B cell (primary cell): ENCODE measurements at regions not wholly inside any gene's neighbourhood (a gene's known extent, or its start where the extent isn't known, plus 50 kb on each side); places are given as distances from the start of the nearest gene placed in this dataset.

ENCODE experiments used
- ATAC-seq: fragments of 200-7000 bp; cut with Tn5 transposase; one replicate; pipeline ENCODE4 v1.10.0; 2021; ENCODE audit warnings: low read depth, mild to moderate bottlenecking, moderate number of reproducible peaks, moderate library complexity
- CTCF ChIA-PET: fragments of 350-600 bp; sonication (Branson Sonifier 250); formaldehyde crosslinking; loops from one replicate; lab custom pipeline; 2021; ENCODE audit warnings: antibody characterized with exemption, inconsistent platforms; lab: Charles Lee
- POLR2A ChIA-PET: fragments of 350-600 bp; sonication (Branson Sonifier 250); formaldehyde crosslinking; loops from one replicate; lab custom pipeline; 2021; ENCODE audit warnings: antibody characterized with exemption; lab: Charles Lee
- DNase-seq: peaks from one replicate; pipeline ENCODE4 v3.0.0; 2013
- H2AFZ ChIP-seq: 2 replicates; pipeline ENCODE4 v1.6.1; 2012; ENCODE audit warnings: mild to moderate bottlenecking, low read depth, low read length; ENCODE audit not compliant: insufficient read depth, poor library complexity, severe bottlenecking
- H3K27ac ChIP-seq, 2 donors: 1 replicate in 1 of 2; 2 replicates in 1 of 2; pipeline ENCODE4 v1.5.1; 2012 to 2013; ENCODE audit warnings: low read length in 2 of 2, mild to moderate bottlenecking in 2 of 2, moderate library complexity in 1 of 2
- H3K27me3 ChIP-seq, 4 experiments: fragments of 200-600 bp in 1 of 4; sonication (generic) in 1 of 4; replicated peaks in 1 of 4; 1 replicate in 2 of 4; 2 replicates in 2 of 4; pipeline versions ENCODE4 v1.6.1 to v1.7.0; 2013 to 2016; ENCODE audit warnings: low read length in 3 of 4, mild to moderate bottlenecking in 2 of 4, mixed read lengths in 1 of 4, moderate library complexity in 1 of 4; ENCODE audit not compliant: insufficient read depth in 4 of 4, control insufficient read depth in 3 of 4; ENCODE audit errors: control extremely low read depth in 1 of 4
- H3K36me3 ChIP-seq, 2 experiments: replicated peaks in 1 of 2; 1 replicate in 1 of 2; 2 replicates in 1 of 2; pipeline versions ENCODE4 v1.6.1 to v1.7.1; 2013; ENCODE audit warnings: low read length in 1 of 2; ENCODE audit not compliant: insufficient read depth in 2 of 2, control insufficient read depth in 1 of 2; ENCODE audit errors: control extremely low read depth in 1 of 2, extremely low read depth in 1 of 2
- H3K4me1 ChIP-seq, 2 donors: fragments of 200-600 bp in 1 of 2; sonication (generic) in 1 of 2; 1 replicate in 1 of 2; 2 replicates in 1 of 2; pipeline versions ENCODE4 v1.5.1 to v1.6.1; 2013 to 2017; ENCODE audit warnings: low read length in 2 of 2; ENCODE audit not compliant: control insufficient read depth in 2 of 2, insufficient read depth in 2 of 2
- H3K4me2 ChIP-seq: replicated peaks from 2 replicates; pipeline ENCODE3; 2012; ENCODE audit warnings: mild to moderate bottlenecking, low read depth, low read length; ENCODE audit not compliant: poor library complexity, severe bottlenecking
- H3K4me3 ChIP-seq, 5 experiments: fragments of 200-600 bp in 1 of 5; sonication (generic) in 1 of 5; 1 replicate in 3 of 5; 2 replicates in 2 of 5; pipeline versions ENCODE4 v1.5.1 to v1.7.0; 2011 to 2016; ENCODE audit warnings: low read length in 4 of 5, mild to moderate bottlenecking in 4 of 5, low read depth in 2 of 5, control low read depth in 1 of 5, moderate library complexity in 1 of 5; ENCODE audit not compliant: insufficient read depth in 1 of 5; ENCODE audit errors: control extremely low read depth in 1 of 5, extremely low read depth in 1 of 5
- H3K79me2 ChIP-seq: fragments of 200-600 bp; sonication (generic); one replicate; pipeline ENCODE4 v1.6.0; 2016; ENCODE audit warnings: low read length; ENCODE audit not compliant: control insufficient read depth, insufficient read depth
- H3K9ac ChIP-seq: fragments of 200-600 bp; sonication (generic); 2 replicates; pipeline ENCODE4 v1.6.1; 2017; ENCODE audit warnings: mild to moderate bottlenecking, low read length, moderate library complexity
- H3K9me3 ChIP-seq, 3 donors: one replicate each; pipeline versions ENCODE4 v1.6.1 to v1.7.1; 2013; ENCODE audit warnings: low read length in 2 of 3; ENCODE audit not compliant: control insufficient read depth in 2 of 3, insufficient read depth in 1 of 3; ENCODE audit errors: control extremely low read depth in 1 of 3
- H4K20me1 ChIP-seq: 2 replicates; pipeline ENCODE4 v1.6.0; 2012; ENCODE audit warnings: mild to moderate bottlenecking, low read length; ENCODE audit not compliant: insufficient read depth, control insufficient read depth, poor library complexity, severe bottlenecking
- H3K27ac Mint-ChIP-seq: one replicate; pipeline ENCODE4 v1.8.0; 2021; ENCODE audit warnings: mixed read lengths
- H3K27me3 Mint-ChIP-seq: one replicate; pipeline ENCODE4 v1.8.0; 2021; ENCODE audit warnings: mixed read lengths
- H3K4me1 Mint-ChIP-seq: one replicate; pipeline ENCODE4 v1.8.0; 2021; ENCODE audit warnings: mixed read lengths
- H3K4me3 Mint-ChIP-seq: one replicate; pipeline ENCODE4 v1.8.0; 2021; ENCODE audit warnings: mixed read lengths
- H3K9me3 Mint-ChIP-seq: one replicate; pipeline ENCODE4 v1.8.0; 2022; ENCODE audit warnings: mixed read lengths; ENCODE audit not compliant: insufficient read depth
- EZH2 ChIP-seq: IDR thresholded peaks from 2 replicates; pipeline ENCODE4 v1.6.1; 2012; ENCODE audit warnings: borderline replicate concordance, low read depth, mild to moderate bottlenecking, moderate library complexity, low read length; ENCODE audit not compliant: insufficient read depth, poor library complexity, severe bottlenecking
- WGBS: methylation state at CpG from one replicate; pipeline ENCODE4 v1.1.5; 2013; ENCODE audit warnings: missing lambda C conversion rate; ENCODE audit not compliant: insufficient coverage; 5-methylcytosine and 5-hydroxymethylcytosine counted together
- intact Hi-C: fragments of 100-400 bp; cut with micrococcal nuclease; formaldehyde crosslinking; loops from one replicate; pipeline ENCODE4 v1.10.0; 2022
- TF ChIP-seq, protein P1 (sequence below): fragments of 200-600 bp; IDR thresholded peaks from one replicate; pipeline ENCODE4 v1.8.0; 2022; ENCODE audit warnings: antibody characterized with exemption, mild to moderate bottlenecking

DNA sequence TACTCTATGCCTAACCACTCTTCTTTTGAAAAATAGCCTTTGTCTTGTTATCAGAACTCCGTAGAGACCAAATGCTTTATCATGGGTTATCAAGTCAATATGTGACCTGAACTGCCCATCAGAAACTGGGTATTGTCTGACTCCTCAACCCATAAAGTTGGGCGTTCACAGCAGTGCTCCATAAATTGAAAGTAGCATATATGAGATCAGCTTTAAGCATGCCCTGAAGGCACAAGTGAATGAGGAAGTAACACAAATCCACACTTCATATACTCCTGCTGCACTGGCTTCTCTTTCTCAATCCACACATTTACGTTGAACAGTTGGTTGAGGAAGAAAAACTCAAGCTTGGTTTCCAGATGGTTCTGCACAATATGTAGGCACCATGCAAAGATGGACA lies 1106.0 kb downstream of the STIM2 start:
- intact Hi-C loops: no loop called here
- H3K27ac Mint-ChIP-seq: no peak overlapping the region
- H2AFZ ChIP-seq: no peak overlapping the region
- WGBS: 83% methylated on average over 2 of the region's 3 CpGs
- H3K4me3 ChIP-seq: no peak overlapping the region
- H3K9me3 ChIP-seq: no peaks in the 10 kb centered on the region
- no peaks in the 10 kb centered on the region for H3K36me3 ChIP-seq
- H3K79me2 ChIP-seq: no peaks in the 10 kb centered on the region
- no peak for DNase-seq
- no peak overlapping the region for H3K4me3 Mint-ChIP-seq
- ChIA-PET POLR2A (no interaction called here), CTCF (no interaction called here)
- H3K27me3 ChIP-seq: no peaks in the 10 kb centered on the region
- TF ChIP-seq EZH2: no peak
- TF ChIP-seq, protein P1, sequence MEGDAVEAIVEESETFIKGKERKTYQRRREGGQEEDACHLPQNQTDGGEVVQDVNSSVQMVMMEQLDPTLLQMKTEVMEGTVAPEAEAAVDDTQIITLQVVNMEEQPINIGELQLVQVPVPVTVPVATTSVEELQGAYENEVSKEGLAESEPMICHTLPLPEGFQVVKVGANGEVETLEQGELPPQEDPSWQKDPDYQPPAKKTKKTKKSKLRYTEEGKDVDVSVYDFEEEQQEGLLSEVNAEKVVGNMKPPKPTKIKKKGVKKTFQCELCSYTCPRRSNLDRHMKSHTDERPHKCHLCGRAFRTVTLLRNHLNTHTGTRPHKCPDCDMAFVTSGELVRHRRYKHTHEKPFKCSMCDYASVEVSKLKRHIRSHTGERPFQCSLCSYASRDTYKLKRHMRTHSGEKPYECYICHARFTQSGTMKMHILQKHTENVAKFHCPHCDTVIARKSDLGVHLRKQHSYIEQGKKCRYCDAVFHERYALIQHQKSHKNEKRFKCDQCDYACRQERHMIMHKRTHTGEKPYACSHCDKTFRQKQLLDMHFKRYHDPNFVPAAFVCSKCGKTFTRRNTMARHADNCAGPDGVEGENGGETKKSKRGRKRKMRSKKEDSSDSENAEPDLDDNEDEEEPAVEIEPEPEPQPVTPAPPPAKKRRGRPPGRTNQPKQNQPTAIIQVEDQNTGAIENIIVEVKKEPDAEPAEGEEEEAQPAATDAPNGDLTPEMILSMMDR: no peak
- H3K27me3 Mint-ChIP-seq: no peaks in the 10 kb centered on the region
- H3K4me2 ChIP-seq: no peak overlapping the region
- ATAC-seq: no peak
- H3K9me3 Mint-ChIP-seq: no peaks in the 10 kb centered on the region
- no peak overlapping the region for H3K9ac ChIP-seq
- H3K4me1 Mint-ChIP-seq: no peaks in the 10 kb centered on the region
- H3K27ac ChIP-seq: no peak overlapping the region
- no peaks in the 10 kb centered on the region for H4K20me1 ChIP-seq
- no peaks in the 10 kb centered on the region for H3K4me1 ChIP-seq

DNA sequence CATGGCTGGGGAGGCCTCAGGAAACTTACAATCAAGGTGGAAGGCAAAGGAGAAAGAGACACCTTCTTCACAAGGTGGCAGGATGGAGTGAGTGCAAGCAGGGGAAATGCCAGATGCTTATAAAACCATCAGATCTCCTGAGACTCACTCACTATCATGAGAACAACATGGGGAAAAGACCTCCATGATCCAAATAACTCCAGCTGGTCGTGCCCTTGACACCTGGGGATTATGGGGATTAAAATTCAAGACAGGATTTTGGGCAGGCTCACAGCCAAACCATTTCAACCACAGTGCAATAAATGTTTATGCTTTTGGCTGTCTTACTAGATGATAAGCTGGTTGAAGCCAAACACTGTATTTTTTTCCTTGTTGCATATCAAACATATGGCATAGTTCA lies 1112.4 kb downstream of the STIM2 start:
- CTCF ChIA-PET: no interaction called here
- intact Hi-C loops: no loop called here

More for the DNA sequence above, 1112.4 kb downstream of the STIM2 start:
- no peak overlapping the region for H3K4me2 ChIP-seq
- WGBS: no CpG with 5 or more reads among the region's 1 CpG
- TF ChIP-seq, protein P1: no peak
- TF ChIP-seq EZH2: no peak
- no peaks in the 10 kb centered on the region for H3K9me3 Mint-ChIP-seq
- H3K9ac ChIP-seq: no peak overlapping the region
- no peak for DNase-seq
- H3K4me3 Mint-ChIP-seq: no peak overlapping the region
- H3K27ac ChIP-seq: no peak overlapping the region
- no peaks in the 10 kb centered on the region for H3K36me3 ChIP-seq
- ATAC-seq: no peak
- H3K9me3 ChIP-seq: no peaks in the 10 kb centered on the region
- no peak overlapping the region for H2AFZ ChIP-seq
- H3K4me1 Mint-ChIP-seq: no peaks in the 10 kb centered on the region
- H3K79me2 ChIP-seq: no peaks in the 10 kb centered on the region
- POLR2A ChIA-PET: no interaction called here
- no peaks in the 10 kb centered on the region for H3K4me1 ChIP-seq
- H3K27me3 Mint-ChIP-seq: no peaks in the 10 kb centered on the region
- H3K27me3 ChIP-seq: no peaks in the 10 kb centered on the region
- no peak overlapping the region for H3K4me3 ChIP-seq
- H3K27ac Mint-ChIP-seq: no peak overlapping the region
- no peaks in the 10 kb centered on the region for H4K20me1 ChIP-seq
